ENCODE measurements at regions not wholly inside any gene's neighbourhood (a gene's known extent, or its start where the extent isn't known, plus 50 kb on each side); places are given as distances from the start of the nearest gene placed in this dataset.

- Histone ChIP-seq H3K36me3 (no peaks in the 10 kb centered on the region), H3K4me3 (no peak overlapping the region), H3K9me3 (peaks cover 0 to 5% (median 0%) of the 10 kb centered on the region in 4 donors), H3K27me3 (peaks cover 0 to 5% (median 0%) of the 10 kb centered on the region in 3 donors), H3K4me1 (no peaks in the 10 kb centered on the region), H3K27ac (no peak overlapping the region)
- 34 to 74% methylated on average over 12 of the region's 12 CpGs for WGBS, 2 donors
- DNase-seq: no peak
- TF ChIP-seq POLR2AphosphoS5 (IDR thresholded peaks at IDR 0.05) (no peak), EP300 (IDR thresholded peaks at IDR 0.05) (no peak), POLR2A (IDR thresholded peaks at IDR 0.05) (no peak), CTCF (IDR thresholded peaks at IDR 0.05) (no peak)
- intact Hi-C loops (cut with DNase I): no loop called here
Measured at GRCh38 chr20:22916021-22916842, 118.9 kb upstream of the SSTR4 start.

GRCh38 chr20:22918286-22918983, 116.7 kb upstream of the SSTR4 start:
- no peak overlapping the region for H3K4me3 ChIP-seq
- no peaks in the 10 kb centered on the region for H3K36me3 ChIP-seq
- H3K27ac ChIP-seq: no peak overlapping the region
- intact Hi-C loops (cut with DNase I): no loop called here
- no peaks in the 10 kb centered on the region for H3K4me1 ChIP-seq
- TF ChIP-seq POLR2A (IDR thresholded peaks at IDR 0.05) (no peak), EP300 (IDR thresholded peaks at IDR 0.05) (no peak), CTCF (IDR thresholded peaks at IDR 0.05) (no peak), POLR2AphosphoS5 (IDR thresholded peaks at IDR 0.05) (no peak)
- DNase-seq: no peak
- H3K9me3 ChIP-seq: no peaks in the 10 kb centered on the region
- H3K27me3 ChIP-seq: peaks cover 0 to 5% (median 0%) of the 10 kb centered on the region in 3 donors

GRCh38 chr20:22920898-22921297, 114.2 kb upstream of the SSTR4 start:
- no peaks in the 10 kb centered on the region for H3K9me3 ChIP-seq
- no peak overlapping the region for H3K27ac ChIP-seq
- no peaks in the 10 kb centered on the region for H3K4me1 ChIP-seq
- no peaks in the 10 kb centered on the region for H3K36me3 ChIP-seq
- WGBS, 2 donors: 52 to 55% methylated on average over 5 of the region's 5 CpGs
- H3K27me3 ChIP-seq: peaks cover 0 to 5% (median 0%) of the 10 kb centered on the region in 3 donors
- DNase-seq: no peak
- TF ChIP-seq POLR2AphosphoS5 (IDR thresholded peaks at IDR 0.05) (no peak), POLR2A (IDR thresholded peaks at IDR 0.05) (no peak), CTCF (IDR thresholded peaks at IDR 0.05) (no peak), EP300 (IDR thresholded peaks at IDR 0.05) (no peak)
- intact Hi-C loops (cut with DNase I): no loop called here
- H3K4me3 ChIP-seq: no peak overlapping the region

- Histone ChIP-seq H3K4me3 (no peak overlapping the region), H3K4me1 (no peaks in the 10 kb centered on the region), H3K27ac (no peak overlapping the region), H3K9me3 (no peaks in the 10 kb centered on the region), H3K27me3 (peaks cover 0 to 2% (median 0%) of the 10 kb centered on the region in 3 donors), H3K36me3 (no peaks in the 10 kb centered on the region)
- TF ChIP-seq CTCF (IDR thresholded peaks at IDR 0.05) (no peak), POLR2A (IDR thresholded peaks at IDR 0.05) (no peak), EP300 (IDR thresholded peaks at IDR 0.05) (no peak), POLR2AphosphoS5 (IDR thresholded peaks at IDR 0.05) (no peak)
- no peak for DNase-seq
- intact Hi-C loops (cut with DNase I): no loop called here
- WGBS, 2 donors: 66 to 77% methylated on average over 7 of the region's 7 CpGs
Measured at GRCh38 chr20:22921595-22922421, 113.3 kb upstream of the SSTR4 start.

Data from sigmoid colon (tissue), 6 donors.